GM12878 (cell line): ENCODE measurements at regions not wholly inside any gene's neighbourhood (a gene's known extent, or its start where the extent isn't known, plus 50 kb on each side); places are given as distances from the start of the nearest gene placed in this dataset.

ENCODE experiments used
- ATAC-seq: fragments of 200-7000 bp; cut with Tn5 transposase; 3 replicates; pipeline ENCODE4 v1.9.1; 2020; ENCODE audit warnings: mild to moderate bottlenecking, moderate library complexity
- BruUV-seq: library from RNA; stranded (reverse); fragments of 400-500 nt; replicated peaks from 2 replicates; lab custom pipeline; 2021; lab: Mats Ljungman, UMichigan
- CTCF ChIA-PET: fragments of 300-600 bp; sonication (Branson Sonifier 250); formaldehyde crosslinking; extraction: SDS; loops from one replicate; lab custom pipeline; 2021; ENCODE audit warnings: inconsistent platforms; lab: Yijun Ruan, JAX
- POLR2A ChIA-PET: fragments of 350-600 bp; formaldehyde crosslinking; extraction: SDS; loops from one replicate; lab custom pipeline; 2021; ENCODE audit warnings: inconsistent platforms; lab: Charles Lee
- RAD21 ChIA-PET: fragments of 300-600 bp; sonication (Branson Sonifier 250); formaldehyde crosslinking; loops from one replicate; lab custom pipeline; 2023; ENCODE audit warnings: antibody characterized with exemption; ENCODE audit not compliant: unreplicated experiment; lab: Charles Lee
- SMC1A ChIA-PET: fragments of 300-600 bp; sonication (Branson Sonifier 250); formaldehyde crosslinking; loops from one replicate; lab custom pipeline; 2023; ENCODE audit not compliant: unreplicated experiment, uncharacterized antibody; lab: Charles Lee
- DNase-seq: peaks from one replicate; pipeline ENCODE4 v3.0.0-alpha.2; 2011; ENCODE audit warnings: low read depth, low spot score
- FAIRE-seq: peaks from 3 replicates; lab custom pipeline; 2011; peaks lifted over from hg19 to GRCh38; lab: Jason Lieb, UNC
- H2AFZ ChIP-seq: 2 replicates; pipeline ENCODE4 v1.6.0; 2011; ENCODE audit warnings: low read depth, low read length, control low read depth; ENCODE audit not compliant: control insufficient read depth
- H3K27ac ChIP-seq: 2 replicates; pipeline ENCODE4 v1.5.1; 2011; ENCODE audit warnings: control low read depth; ENCODE audit not compliant: control insufficient read depth, insufficient read depth
- H3K27me3 ChIP-seq, 2 experiments: replicated peaks in 1 of 2; 2 replicates each; pipeline versions ENCODE4 v1.6.0 to v1.6.1; 2011; ENCODE audit warnings: low read length in 1 of 2; ENCODE audit not compliant: control insufficient read depth in 2 of 2, insufficient read depth in 2 of 2
- H3K36me3 ChIP-seq, 2 experiments: 2 replicates each; pipeline ENCODE4 v1.5.1; 2011; ENCODE audit warnings: low read length in 1 of 2; ENCODE audit not compliant: control insufficient read depth in 2 of 2, insufficient read depth in 2 of 2
- H3K4me1 ChIP-seq: 2 replicates; pipeline ENCODE4 v1.6.1; 2011; ENCODE audit warnings: mild to moderate bottlenecking, low read length, moderate library complexity, mixed read lengths; ENCODE audit not compliant: control insufficient read depth, insufficient read depth
- H3K4me2 ChIP-seq: 2 replicates; pipeline ENCODE4 v1.6.0; 2011; ENCODE audit warnings: control low read depth; ENCODE audit not compliant: control insufficient read depth, insufficient read depth
- H3K4me3 ChIP-seq: fragments of 200-600 bp; sonication (generic); 2 replicates; pipeline ENCODE4 v1.5.1; 2016
- H3K79me2 ChIP-seq: 2 replicates; pipeline ENCODE4 v1.6.0; 2011; ENCODE audit warnings: low read length; ENCODE audit not compliant: control insufficient read depth, insufficient read depth
- H3K9ac ChIP-seq: 2 replicates; pipeline ENCODE4 v1.8.0; 2011; ENCODE audit warnings: low read length, control low read depth, mixed read lengths; ENCODE audit not compliant: control insufficient read depth, insufficient read depth
- H3K9me3 ChIP-seq: replicated peaks from 3 replicates; pipeline ENCODE4 v1.5.1; 2011; ENCODE audit warnings: mild to moderate bottlenecking, low read length; ENCODE audit not compliant: control insufficient read depth, insufficient read depth
- H4K20me1 ChIP-seq: 2 replicates; pipeline ENCODE4 v1.6.0; 2011; ENCODE audit not compliant: control insufficient read depth, insufficient read depth
- ASH2L ChIP-seq: fragments of 300-600, 200-600 bp; sonication (generic); IDR thresholded peaks from 2 replicates; pipeline ENCODE4 v1.6.1; 2017; ENCODE audit warnings: low read depth, mild to moderate bottlenecking, borderline replicate concordance
- BRCA1 ChIP-seq: IDR thresholded peaks from 2 replicates; pipeline ENCODE4 v1.6.1; 2011; ENCODE audit warnings: low read depth, low read length, improper control_type of control experiment
- CHD1 ChIP-seq: IDR thresholded peaks from 2 replicates; pipeline ENCODE4 v1.6.1; 2012; ENCODE audit warnings: low read depth, low read length, improper control_type of control experiment
- FOS ChIP-seq: IDR thresholded peaks from 3 replicates; pipeline ENCODE4 v1.6.1; 2011; ENCODE audit warnings: borderline replicate concordance; ENCODE audit not compliant: insufficient read length; ENCODE audit errors: extremely low read depth
- IRF4 ChIP-seq: IDR thresholded peaks from 2 replicates; pipeline ENCODE4 v1.6.1; 2011; ENCODE audit warnings: low read depth, low read length
- POLR2A ChIP-seq: IDR thresholded peaks from 2 replicates; pipeline ENCODE4 v1.6.1; 2011; ENCODE audit warnings: low read depth, mild to moderate bottlenecking, low read length
- POLR2AphosphoS5 ChIP-seq: IDR thresholded peaks from 2 replicates; pipeline ENCODE4 v1.6.1; 2011; ENCODE audit warnings: mild to moderate bottlenecking, low read length, inconsistent platforms
- REST ChIP-seq: IDR thresholded peaks from 2 replicates; pipeline ENCODE4 v1.6.1; 2012; ENCODE audit warnings: mild to moderate bottlenecking, low read depth, low read length
- SIN3A ChIP-seq: IDR thresholded peaks from 2 replicates; pipeline ENCODE4 v1.6.1; 2012; ENCODE audit warnings: low read depth, low read length, improper control_type of control experiment
- SREBF2 ChIP-seq: IDR thresholded peaks from 2 replicates; pipeline ENCODE4 v1.6.1; 2012; ENCODE audit warnings: mild to moderate bottlenecking, low read length
- SUZ12 ChIP-seq: fragments of 200-600 bp; sonication (generic); IDR thresholded peaks from one replicate; pipeline ENCODE4 v1.6.1; 2018; ENCODE audit warnings: antibody characterized with exemption, mild to moderate bottlenecking; ENCODE audit not compliant: unreplicated experiment
- WGBS: methylation state at CpG from one replicate; pipeline ENCODE4 v1.1.6; 2016; ENCODE audit warnings: low lambda C conversion rate; ENCODE audit not compliant: insufficient replicate concordance, insufficient coverage; ENCODE audit errors: missing lambda C conversion rate; 5-methylcytosine and 5-hydroxymethylcytosine counted together
- in situ Hi-C: fragments of 300-500 bp; cut with MboI; formaldehyde crosslinking; loops from 9 replicates; pipeline ENCODE4 v1.14.3; 2018; ENCODE audit warnings: mixed read lengths
- intact Hi-C: fragments of 100-400 bp; cut with micrococcal nuclease; formaldehyde crosslinking; loops from one replicate; pipeline ENCODE4 v1.14.2; 2022; ENCODE audit not compliant: unreplicated experiment
- TF ChIP-seq, protein P1 (sequence below): fragments of 450-650 bp; IDR thresholded peaks from 2 replicates; pipeline ENCODE4 v1.6.1; 2017; ENCODE audit warnings: mild to moderate bottlenecking, moderate library complexity

DNA sequence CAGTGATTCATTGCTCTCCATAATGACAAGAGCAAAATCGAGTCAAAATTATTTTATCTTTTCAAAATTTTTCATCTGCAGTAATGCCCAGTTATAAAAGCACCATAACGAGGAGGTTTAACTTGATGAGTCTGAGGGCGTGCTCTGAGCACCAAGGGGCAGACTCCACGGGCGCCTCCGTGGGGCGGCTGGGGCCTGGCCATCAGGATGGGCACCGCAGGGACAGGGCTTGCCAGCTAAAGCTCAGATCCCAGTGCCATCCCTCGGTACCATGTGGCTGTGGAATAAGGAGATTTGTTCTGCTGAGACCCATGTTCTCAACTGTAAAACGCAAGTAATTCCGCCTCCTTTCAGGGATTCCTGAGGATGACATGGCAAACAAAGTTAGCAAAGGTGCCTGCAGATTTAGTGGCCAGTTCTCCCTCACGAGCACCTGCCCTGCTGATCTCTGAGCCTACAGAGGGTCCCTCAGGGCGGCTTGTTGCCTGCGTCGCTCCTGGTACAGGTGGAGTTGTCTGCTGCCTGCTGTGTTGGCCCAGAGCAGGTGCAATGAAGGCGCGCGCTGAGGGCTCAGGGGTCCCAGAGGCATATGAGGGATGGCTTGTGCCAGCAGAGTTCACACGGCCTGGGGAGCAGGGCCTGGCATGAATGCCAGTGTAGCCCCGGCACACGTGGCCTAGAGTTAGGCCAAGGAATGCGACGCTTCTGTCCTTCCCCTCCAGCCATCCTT, 584.4 kb downstream of the TCERG1L start:
- WGBS: 52% methylated on average over 23 of the region's 23 CpGs
- no peak for FAIRE-seq

More for the DNA sequence above, 584.4 kb downstream of the TCERG1L start:
- H3K27ac ChIP-seq: no peak overlapping the region
- ChIA-PET SMC1A (no interaction called here), POLR2A (no interaction called here), RAD21 (no interaction called here), CTCF (no interaction called here)
- DNase-seq (no peak), ATAC-seq (no peak)
- no peaks in the 10 kb centered on the region for H3K79me2 ChIP-seq
- H3K4me1 ChIP-seq: no peaks in the 10 kb centered on the region
- in situ Hi-C loops: no loop called here
- no peak overlapping the region for H3K4me2 ChIP-seq
- H3K9me3 ChIP-seq: no peaks in the 10 kb centered on the region
- no peaks in the 10 kb centered on the region for H3K36me3 ChIP-seq
- H2AFZ ChIP-seq: no peak overlapping the region
- H3K4me3 ChIP-seq: no peak overlapping the region
- no peaks in the 10 kb centered on the region for H4K20me1 ChIP-seq
- BruUV-seq: no TSS peak
- H3K27me3 ChIP-seq: no peaks in the 10 kb centered on the region
- H3K9ac ChIP-seq: no peak overlapping the region
- TF ChIP-seq POLR2AphosphoS5 (no peak), ASH2L (no peak), CHD1 (no peak), SUZ12 (no peak), REST (no peak), SREBF2 (no peak), BRCA1 (no peak), IRF4 (no peak), SIN3A (no peak), POLR2A (no peak), FOS (no peak)
- TF ChIP-seq, protein P1, sequence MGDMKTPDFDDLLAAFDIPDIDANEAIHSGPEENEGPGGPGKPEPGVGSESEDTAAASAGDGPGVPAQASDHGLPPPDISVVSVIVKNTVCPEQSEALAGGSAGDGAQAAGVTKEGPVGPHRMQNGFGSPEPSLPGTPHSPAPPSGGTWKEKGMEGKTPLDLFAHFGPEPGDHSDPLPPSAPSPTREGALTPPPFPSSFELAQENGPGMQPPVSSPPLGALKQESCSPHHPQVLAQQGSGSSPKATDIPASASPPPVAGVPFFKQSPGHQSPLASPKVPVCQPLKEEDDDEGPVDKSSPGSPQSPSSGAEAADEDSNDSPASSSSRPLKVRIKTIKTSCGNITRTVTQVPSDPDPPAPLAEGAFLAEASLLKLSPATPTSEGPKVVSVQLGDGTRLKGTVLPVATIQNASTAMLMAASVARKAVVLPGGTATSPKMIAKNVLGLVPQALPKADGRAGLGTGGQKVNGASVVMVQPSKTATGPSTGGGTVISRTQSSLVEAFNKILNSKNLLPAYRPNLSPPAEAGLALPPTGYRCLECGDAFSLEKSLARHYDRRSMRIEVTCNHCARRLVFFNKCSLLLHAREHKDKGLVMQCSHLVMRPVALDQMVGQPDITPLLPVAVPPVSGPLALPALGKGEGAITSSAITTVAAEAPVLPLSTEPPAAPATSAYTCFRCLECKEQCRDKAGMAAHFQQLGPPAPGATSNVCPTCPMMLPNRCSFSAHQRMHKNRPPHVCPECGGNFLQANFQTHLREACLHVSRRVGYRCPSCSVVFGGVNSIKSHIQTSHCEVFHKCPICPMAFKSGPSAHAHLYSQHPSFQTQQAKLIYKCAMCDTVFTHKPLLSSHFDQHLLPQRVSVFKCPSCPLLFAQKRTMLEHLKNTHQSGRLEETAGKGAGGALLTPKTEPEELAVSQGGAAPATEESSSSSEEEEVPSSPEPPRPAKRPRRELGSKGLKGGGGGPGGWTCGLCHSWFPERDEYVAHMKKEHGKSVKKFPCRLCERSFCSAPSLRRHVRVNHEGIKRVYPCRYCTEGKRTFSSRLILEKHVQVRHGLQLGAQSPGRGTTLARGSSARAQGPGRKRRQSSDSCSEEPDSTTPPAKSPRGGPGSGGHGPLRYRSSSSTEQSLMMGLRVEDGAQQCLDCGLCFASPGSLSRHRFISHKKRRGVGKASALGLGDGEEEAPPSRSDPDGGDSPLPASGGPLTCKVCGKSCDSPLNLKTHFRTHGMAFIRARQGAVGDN: no peak
- intact Hi-C loops: no loop called here
